Omental fat pad (tissue), 3 donors: ENCODE measurements at regions not wholly inside any gene's neighbourhood (a gene's known extent, or its start where the extent isn't known, plus 50 kb on each side); places are given as distances from the start of the nearest gene placed in this dataset.

Experiments
- ATAC-seq: fragments of 150-250 bp; one replicate; pipeline ENCODE4 v1.9.1; 2016; ENCODE audit warnings: mild to moderate bottlenecking, moderate library complexity; ENCODE audit not compliant: low FRiP score
- DNase-seq: peaks from one replicate; pipeline ENCODE4 v3.0.0-alpha.2; 2019; ENCODE audit warnings: low spot score
- TF ChIP-seq, protein P1 (sequence below), 3 donors: fragments of 450-650 bp; IDR thresholded peaks; one replicate each; pipeline ENCODE4 v1.5.1; 2016 to 2017; ENCODE audit warnings: antibody characterized with exemption in 3 of 3, mild to moderate bottlenecking in 3 of 3, moderate library complexity in 2 of 3

GRCh38 chr6:158910484-158911440, 89.2 kb downstream of the RSPH3 start:
- TF ChIP-seq, protein P1, sequence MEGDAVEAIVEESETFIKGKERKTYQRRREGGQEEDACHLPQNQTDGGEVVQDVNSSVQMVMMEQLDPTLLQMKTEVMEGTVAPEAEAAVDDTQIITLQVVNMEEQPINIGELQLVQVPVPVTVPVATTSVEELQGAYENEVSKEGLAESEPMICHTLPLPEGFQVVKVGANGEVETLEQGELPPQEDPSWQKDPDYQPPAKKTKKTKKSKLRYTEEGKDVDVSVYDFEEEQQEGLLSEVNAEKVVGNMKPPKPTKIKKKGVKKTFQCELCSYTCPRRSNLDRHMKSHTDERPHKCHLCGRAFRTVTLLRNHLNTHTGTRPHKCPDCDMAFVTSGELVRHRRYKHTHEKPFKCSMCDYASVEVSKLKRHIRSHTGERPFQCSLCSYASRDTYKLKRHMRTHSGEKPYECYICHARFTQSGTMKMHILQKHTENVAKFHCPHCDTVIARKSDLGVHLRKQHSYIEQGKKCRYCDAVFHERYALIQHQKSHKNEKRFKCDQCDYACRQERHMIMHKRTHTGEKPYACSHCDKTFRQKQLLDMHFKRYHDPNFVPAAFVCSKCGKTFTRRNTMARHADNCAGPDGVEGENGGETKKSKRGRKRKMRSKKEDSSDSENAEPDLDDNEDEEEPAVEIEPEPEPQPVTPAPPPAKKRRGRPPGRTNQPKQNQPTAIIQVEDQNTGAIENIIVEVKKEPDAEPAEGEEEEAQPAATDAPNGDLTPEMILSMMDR (IDR thresholded peaks at IDR 0.05), result no peak
- DNase-seq (no peak), ATAC-seq (no peak)

GRCh38 chr6:158909938-158910337, 90.1 kb downstream of the RSPH3 start:
- TF ChIP-seq, protein P1 (IDR thresholded peaks at IDR 0.05), result no peak
- DNase-seq, result no peak
- no peak for ATAC-seq

- ATAC-seq, result no peak
- TF ChIP-seq, protein P1 (IDR thresholded peaks at IDR 0.05), result no peak
- no peak for DNase-seq
Observed at GRCh38 chr6:158908606-158909005, 89.4 kb upstream of the EZR start.

DNA sequence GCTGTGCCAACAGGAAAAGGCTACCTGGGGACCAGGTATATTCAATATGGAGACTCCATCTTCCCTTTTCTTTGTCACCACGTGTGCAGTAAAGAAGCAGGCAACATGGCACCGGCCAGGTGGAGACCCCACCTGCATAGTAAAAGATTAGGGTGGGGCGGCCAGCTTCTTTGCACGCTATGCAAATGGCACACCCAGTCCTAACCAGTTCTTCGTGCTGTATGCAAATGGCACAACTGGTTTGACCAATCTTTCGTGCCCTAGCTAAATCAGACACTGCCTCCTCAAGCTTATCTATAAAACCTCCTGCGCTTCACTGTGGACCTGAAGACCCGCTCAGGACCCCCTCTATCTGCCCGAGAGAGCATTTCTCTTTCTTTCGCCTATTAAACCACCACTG, 88.8 kb upstream of the EZR start:
- no peak for ATAC-seq
- DNase-seq, result no peak
- TF ChIP-seq, protein P1 (IDR thresholded peaks at IDR 0.05), result no peak

DNA sequence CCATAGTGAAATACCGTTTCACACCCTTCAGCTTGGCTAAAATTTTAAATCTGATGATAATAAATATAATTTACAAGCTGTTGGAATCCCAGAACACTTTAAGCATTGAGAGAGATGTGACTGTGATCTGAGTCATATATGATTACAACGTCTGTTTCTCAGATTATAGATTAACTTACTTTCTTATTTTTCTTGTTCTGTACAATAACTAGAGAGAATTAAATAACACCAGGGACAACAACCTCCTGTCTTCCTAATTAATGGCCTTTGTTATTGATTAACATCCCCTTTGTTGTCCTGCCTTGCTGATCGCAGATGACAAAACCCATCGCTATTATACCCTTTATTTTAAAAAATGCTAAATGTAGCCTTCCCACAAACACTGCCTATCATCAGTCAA, 87.8 kb upstream of the EZR start:
- DNase-seq (no peak), ATAC-seq (no peak)
- TF ChIP-seq, protein P1 (IDR thresholded peaks at IDR 0.05), result no peak

GRCh38 chr6:158905277-158905676, 86.1 kb upstream of the EZR start:
- ATAC-seq (no peak), DNase-seq (no peak)
- TF ChIP-seq, protein P1 (IDR thresholded peaks at IDR 0.05), result no peak

GRCh38 chr6:158903801-158904200, 84.6 kb upstream of the EZR start:
- no peak for ATAC-seq
- TF ChIP-seq, protein P1 (IDR thresholded peaks at IDR 0.05), result no peak
- no peak for DNase-seq
